MG63 (cell line): ENCODE measurements at regions not wholly inside any gene's neighbourhood (a gene's known extent, or its start where the extent isn't known, plus 50 kb on each side); places are given as distances from the start of the nearest gene placed in this dataset.

ENCODE experiments used
- DNase-seq: peaks from one replicate; pipeline ENCODE4 v3.0.0-alpha.2; 2020
- H3K27me3 ChIP-seq: fragments of 250-450 bp; sonication (Bioruptor Pico); 2 replicates; pipeline ENCODE4 v1.5.1; 2020; ENCODE audit warnings: mild to moderate bottlenecking, moderate library complexity
- H3K36me3 ChIP-seq: fragments of 250-450 bp; sonication (Bioruptor Pico); 2 replicates; pipeline ENCODE4 v1.5.1; 2020; ENCODE audit warnings: mild to moderate bottlenecking, moderate library complexity
- H3K4me3 ChIP-seq: fragments of 250-450 bp; sonication (Bioruptor Pico); 2 replicates; pipeline ENCODE4 v1.5.1; 2020; ENCODE audit warnings: mild to moderate bottlenecking, moderate library complexity
- H3K9me3 ChIP-seq: fragments of 250-450 bp; sonication (Bioruptor Pico); 2 replicates; pipeline ENCODE4 v1.5.1; 2020; ENCODE audit warnings: mild to moderate bottlenecking, moderate library complexity

DNA sequence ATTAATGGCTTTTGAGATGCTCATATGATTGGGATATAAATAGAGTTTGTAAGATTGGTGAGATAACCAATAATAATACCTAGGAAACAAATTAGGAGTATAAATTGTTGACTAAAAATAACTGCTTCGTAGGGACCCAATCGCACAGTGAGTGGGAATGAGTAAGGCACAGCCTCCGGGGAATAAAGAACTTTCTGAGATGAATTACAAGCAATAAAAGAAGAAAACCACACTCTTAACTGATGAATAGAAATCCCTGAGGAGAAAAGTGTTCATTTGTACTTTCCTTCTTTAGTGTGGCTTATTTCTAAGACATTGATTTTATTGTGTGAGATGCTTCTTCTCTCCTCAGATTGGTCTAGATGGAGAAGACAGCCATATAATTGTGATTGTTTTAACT is 443.4 kb upstream of the PRMT6 start:
- Histone ChIP-seq H3K4me3 (no peak overlapping the region), H3K9me3 (0 out of 2 replicates have a peak, but pooled peaks cover 3% of the 10 kb centered on the region), H3K36me3 (no peaks in the 10 kb centered on the region), H3K27me3 (no peaks in the 10 kb centered on the region)
- DNase-seq, result no peak

DNA sequence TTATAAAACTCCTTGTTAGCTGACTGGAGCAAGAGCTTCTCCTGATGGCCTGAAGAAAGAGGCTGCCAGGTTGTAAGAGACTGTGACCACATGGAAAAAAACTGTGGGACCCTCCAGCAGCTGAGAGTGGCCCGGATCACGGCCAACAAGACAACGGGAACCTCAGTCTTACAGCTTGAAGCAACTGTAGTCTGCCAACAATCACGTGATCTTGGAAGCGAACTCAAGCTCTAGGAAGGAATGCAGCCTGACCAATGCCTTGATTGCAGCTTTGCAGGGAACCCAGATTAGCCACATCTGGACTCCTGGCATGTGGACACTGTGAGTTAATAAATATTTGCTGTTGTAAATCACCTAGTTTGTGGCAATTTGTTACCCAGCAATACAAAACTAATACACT is 442.6 kb upstream of the PRMT6 start:
- Histone ChIP-seq H3K4me3 (no peak overlapping the region), H3K9me3 (no peaks in the 10 kb centered on the region), H3K36me3 (no peaks in the 10 kb centered on the region), H3K27me3 (no peaks in the 10 kb centered on the region)
- DNase-seq, result peak; percentile 32

DNA sequence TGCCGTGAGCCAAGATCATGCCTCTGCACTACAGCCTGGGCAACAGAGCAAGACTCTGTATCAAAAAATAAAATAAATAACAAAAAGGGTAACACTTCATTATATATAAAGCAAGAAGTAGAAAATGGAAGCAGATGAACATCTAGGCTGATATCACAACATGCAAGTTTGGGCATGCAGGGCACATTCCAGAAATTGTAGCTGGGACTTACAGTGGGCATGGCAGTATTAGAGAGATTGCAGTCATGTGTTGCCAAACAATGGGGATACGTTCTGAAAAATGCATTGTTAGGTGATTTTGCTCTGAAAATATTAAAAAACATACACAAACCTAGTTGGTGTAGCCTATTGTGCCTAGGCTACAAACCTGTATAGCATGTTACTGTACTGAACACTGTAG is 441.0 kb upstream of the PRMT6 start:
- H3K9me3 ChIP-seq, result no peaks in the 10 kb centered on the region
- no peak for DNase-seq
- H3K27me3 ChIP-seq, result no peaks in the 10 kb centered on the region
- no peaks in the 10 kb centered on the region for H3K36me3 ChIP-seq
- H3K4me3 ChIP-seq, result no peak overlapping the region

DNA sequence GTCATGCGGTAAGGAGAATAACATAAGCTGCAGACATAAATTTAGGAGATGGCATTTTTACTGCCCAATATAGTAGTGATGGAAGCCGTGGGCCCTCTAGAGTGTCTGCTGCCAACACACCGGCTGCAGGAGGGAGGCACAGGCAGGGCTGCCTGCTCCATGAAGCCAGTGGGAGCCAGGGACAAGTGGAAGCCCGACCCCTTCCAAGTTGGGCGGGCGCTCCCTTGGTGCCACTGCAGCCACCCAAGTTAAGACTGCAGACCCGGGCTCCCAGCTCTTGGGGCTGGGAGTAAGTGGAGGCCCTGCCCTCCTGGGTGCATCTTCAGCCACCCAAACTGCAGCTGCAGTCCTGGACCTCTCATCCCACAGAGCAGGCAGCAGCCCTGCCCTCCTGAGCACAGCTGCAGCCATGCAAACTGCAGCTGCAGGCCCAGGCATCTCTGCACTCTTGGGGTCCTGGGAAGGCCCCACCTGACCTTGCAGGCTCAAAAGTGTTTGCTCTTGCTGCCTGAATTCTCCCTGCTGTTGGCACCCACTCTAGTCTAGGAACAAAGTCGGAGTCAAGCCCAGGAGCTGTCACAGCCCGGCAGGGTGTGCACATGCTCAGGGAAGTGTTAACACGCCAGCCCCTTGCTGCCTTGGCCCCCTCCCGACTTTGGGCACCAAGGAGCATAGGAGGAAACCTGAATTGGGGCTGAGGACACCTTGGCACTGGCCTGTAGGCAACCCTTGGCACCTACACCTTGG is 437.2 kb upstream of the PRMT6 start:
- Histone ChIP-seq H3K27me3 (no peaks in the 10 kb centered on the region), H3K4me3 (no peak overlapping the region), H3K9me3 (no peaks in the 10 kb centered on the region), H3K36me3 (no peaks in the 10 kb centered on the region)
- no peak for DNase-seq

- Histone ChIP-seq H3K9me3 (no peaks in the 10 kb centered on the region), H3K36me3 (no peaks in the 10 kb centered on the region), H3K4me3 (no peak overlapping the region), H3K27me3 (no peaks in the 10 kb centered on the region)
- no peak for DNase-seq
These were observed 436.7 kb upstream of the PRMT6 start for GRCh38 chr1:106619827-106620134.

- H3K4me3 ChIP-seq, result no peak overlapping the region
- no peaks in the 10 kb centered on the region; the same call in 1 of the 2 replicates for H3K9me3 ChIP-seq
- no peaks in the 10 kb centered on the region for H3K36me3 ChIP-seq
- peak; percentile 97 for DNase-seq
- H3K27me3 ChIP-seq, result no peaks in the 10 kb centered on the region
These were observed 435.9 kb upstream of the PRMT6 start for GRCh38 chr1:106620521-106620954.

- peak; percentile 3 for DNase-seq
- H3K27me3 ChIP-seq, result no peaks in the 10 kb centered on the region
- H3K36me3 ChIP-seq, result no peaks in the 10 kb centered on the region
- no peak overlapping the region for H3K4me3 ChIP-seq
- H3K9me3 ChIP-seq, result peaks cover 8% of the 10 kb centered on the region; the same call in 1 of the 2 replicates
These were observed 434.6 kb upstream of the PRMT6 start for GRCh38 chr1:106621853-106622252.

GRCh38 chr1:106637566-106637965 is 418.9 kb upstream of the PRMT6 start:
- Histone ChIP-seq H3K36me3 (no peaks in the 10 kb centered on the region), H3K9me3 (no peaks in the 10 kb centered on the region), H3K4me3 (no peak overlapping the region), H3K27me3 (no peaks in the 10 kb centered on the region)
- DNase-seq, result no peak

GRCh38 chr1:106646261-106646784 is 410.2 kb upstream of the PRMT6 start:
- Histone ChIP-seq H3K4me3 (no peak overlapping the region), H3K36me3 (no peaks in the 10 kb centered on the region), H3K9me3 (no peaks in the 10 kb centered on the region), H3K27me3 (no peaks in the 10 kb centered on the region)
- DNase-seq, result no peak

DNA sequence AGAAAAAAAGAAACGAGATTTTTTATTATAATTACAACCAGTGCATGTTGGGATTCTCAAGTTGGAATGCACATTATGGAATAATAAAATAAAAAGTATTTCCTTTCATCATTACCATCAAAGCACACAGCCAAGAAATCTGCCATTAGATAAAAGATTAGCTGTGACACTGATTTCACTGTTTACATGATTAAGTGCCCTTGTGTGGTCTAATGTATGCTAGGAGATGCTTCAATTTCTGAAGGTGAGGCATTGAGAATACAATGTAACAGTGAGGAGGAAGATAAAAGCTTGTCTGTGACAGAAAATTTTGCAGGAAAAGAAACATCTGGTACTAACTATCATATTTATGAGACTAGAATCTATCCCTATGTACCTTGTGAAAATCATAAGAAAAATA is 409.7 kb upstream of the PRMT6 start:
- Histone ChIP-seq H3K27me3 (no peaks in the 10 kb centered on the region), H3K4me3 (no peak overlapping the region), H3K9me3 (no peaks in the 10 kb centered on the region), H3K36me3 (no peaks in the 10 kb centered on the region)
- DNase-seq, result no peak

- DNase-seq, result no peak
- H3K9me3 ChIP-seq, result no peaks in the 10 kb centered on the region
- no peak overlapping the region for H3K4me3 ChIP-seq
- no peaks in the 10 kb centered on the region for H3K36me3 ChIP-seq
- H3K27me3 ChIP-seq, result no peaks in the 10 kb centered on the region
These were observed 405.3 kb upstream of the PRMT6 start for GRCh38 chr1:106651028-106651762.

GRCh38 chr1:106659490-106660244 is 396.8 kb upstream of the PRMT6 start:
- Histone ChIP-seq H3K36me3 (no peaks in the 10 kb centered on the region), H3K9me3 (no peaks in the 10 kb centered on the region), H3K4me3 (no peak overlapping the region), H3K27me3 (no peaks in the 10 kb centered on the region)
- no peak for DNase-seq

DNA sequence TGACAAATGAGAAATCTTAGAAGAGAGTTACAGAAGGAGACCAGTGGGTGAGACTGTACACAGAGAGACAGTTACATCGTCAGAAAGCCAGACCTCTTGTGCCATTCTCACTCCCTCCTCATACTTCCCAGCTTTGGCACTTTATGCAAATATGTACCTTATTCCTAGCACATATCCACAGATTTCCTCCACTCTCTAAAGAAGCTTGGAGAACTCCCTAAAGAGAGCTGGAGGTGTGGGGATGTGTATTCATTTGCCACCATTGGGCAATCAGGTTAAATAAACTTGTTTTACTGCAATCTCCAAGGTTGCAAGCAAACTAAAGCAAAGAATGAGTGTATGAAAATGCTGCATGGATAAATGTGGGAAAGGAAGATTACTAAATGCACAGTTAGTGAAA is 380.9 kb upstream of the PRMT6 start:
- no peaks in the 10 kb centered on the region for H3K9me3 ChIP-seq
- no peaks in the 10 kb centered on the region for H3K36me3 ChIP-seq
- no peaks in the 10 kb centered on the region for H3K27me3 ChIP-seq
- no peak overlapping the region for H3K4me3 ChIP-seq
- DNase-seq, result no peak

DNA sequence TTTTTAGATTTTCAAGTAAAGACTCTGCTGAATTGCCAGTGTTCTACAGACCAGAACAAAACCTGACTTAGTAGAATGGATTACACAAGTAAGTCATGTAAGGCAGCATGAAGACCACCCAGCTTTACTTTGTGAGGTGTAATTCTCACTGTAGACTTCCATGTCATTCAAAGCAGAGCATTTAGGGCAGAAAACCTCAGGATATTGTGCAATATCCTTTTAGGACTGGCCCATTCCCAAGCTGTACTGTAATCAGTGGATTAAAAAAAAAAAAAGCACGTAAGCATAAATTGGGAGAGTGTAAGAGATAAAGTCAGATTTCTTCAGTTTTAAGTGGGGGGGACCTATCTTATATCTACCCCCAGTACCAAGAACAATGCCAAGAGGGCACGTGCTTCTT is 380.5 kb upstream of the PRMT6 start:
- no peaks in the 10 kb centered on the region for H3K9me3 ChIP-seq
- no peaks in the 10 kb centered on the region for H3K27me3 ChIP-seq
- no peak overlapping the region for H3K4me3 ChIP-seq
- no peaks in the 10 kb centered on the region for H3K36me3 ChIP-seq
- DNase-seq, result no peak

DNA sequence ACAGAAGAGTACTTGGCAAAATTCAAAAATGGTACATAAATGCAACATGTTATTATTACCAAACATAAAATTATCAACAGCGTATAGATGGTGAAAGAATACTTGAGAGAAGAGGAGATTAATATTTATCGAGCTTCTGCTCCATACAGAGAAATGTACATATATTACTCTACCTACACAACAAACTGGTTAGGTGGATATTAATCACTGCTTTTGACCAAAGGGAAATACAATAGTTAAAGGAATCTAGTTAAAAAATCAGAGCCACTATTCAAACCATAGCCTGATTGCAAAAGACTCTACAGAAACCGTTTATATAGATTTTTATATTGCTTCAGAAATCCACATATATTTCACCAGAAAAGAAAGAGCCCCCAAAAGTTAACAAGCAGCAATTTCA is 379.3 kb upstream of the PRMT6 start:
- Histone ChIP-seq H3K36me3 (no peaks in the 10 kb centered on the region), H3K9me3 (no peaks in the 10 kb centered on the region), H3K27me3 (no peaks in the 10 kb centered on the region), H3K4me3 (no peak overlapping the region)
- no peak for DNase-seq

DNA sequence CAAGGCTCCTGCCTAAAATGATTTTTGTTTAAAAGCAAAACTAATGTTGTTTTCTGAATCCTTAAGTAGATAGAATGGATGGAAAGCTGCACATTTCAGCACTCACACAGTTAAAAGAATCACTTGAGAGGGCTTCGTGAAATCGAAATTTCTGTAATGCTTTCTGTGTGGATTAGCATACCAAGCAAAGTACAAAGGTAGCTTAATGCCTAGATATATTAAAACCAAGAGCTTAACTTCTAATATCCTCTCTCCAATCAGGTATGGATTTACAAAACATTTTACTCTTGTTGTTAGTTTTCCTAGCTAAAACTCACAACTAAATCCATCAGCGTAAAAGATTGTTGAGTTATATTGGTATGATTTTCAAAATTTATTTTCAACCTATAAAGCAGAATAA is 378.8 kb upstream of the PRMT6 start:
- DNase-seq, result no peak
- Histone ChIP-seq H3K9me3 (no peaks in the 10 kb centered on the region), H3K4me3 (no peak overlapping the region), H3K27me3 (no peaks in the 10 kb centered on the region), H3K36me3 (no peaks in the 10 kb centered on the region)

DNA sequence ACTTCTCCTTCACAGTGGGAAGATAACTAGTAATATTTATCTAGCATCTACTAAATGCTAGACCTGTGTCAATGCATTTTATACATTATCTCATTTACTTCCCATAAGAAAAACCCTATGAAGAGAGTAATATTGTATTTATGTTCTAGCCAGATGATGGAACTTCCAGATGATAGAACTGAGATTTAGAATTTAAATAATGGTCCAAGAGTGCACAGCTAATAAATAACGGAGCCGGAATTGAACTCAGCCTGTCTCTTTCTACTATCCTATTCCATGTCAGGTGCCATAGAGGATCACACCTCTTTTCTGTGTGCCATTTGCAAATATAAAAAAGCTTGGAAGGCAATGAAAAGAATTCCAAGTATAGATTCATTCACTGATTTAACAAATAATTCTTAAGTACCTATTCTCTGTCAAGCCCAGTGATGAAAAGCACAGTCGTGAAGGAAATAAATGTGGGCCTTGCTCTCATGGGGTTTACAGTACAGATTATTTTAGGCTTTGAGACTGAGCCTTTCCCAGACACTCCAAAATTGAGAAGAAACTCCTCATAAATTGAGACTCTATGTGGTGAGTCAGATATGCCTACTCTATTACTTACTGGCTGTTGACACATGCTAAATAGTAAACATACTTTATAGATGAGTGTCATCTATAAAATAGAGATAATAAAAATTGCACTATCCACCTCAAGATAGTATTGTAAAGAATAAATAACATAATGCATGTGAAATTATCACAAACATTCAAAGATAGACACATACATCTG is 378.0 kb upstream of the PRMT6 start:
- Histone ChIP-seq H3K36me3 (no peaks in the 10 kb centered on the region), H3K4me3 (no peak overlapping the region), H3K27me3 (no peaks in the 10 kb centered on the region), H3K9me3 (no peaks in the 10 kb centered on the region)
- DNase-seq, result no peak
